IPS-15b (cell line): ENCODE measurements at regions not wholly inside any gene's neighbourhood (a gene's known extent, or its start where the extent isn't known, plus 50 kb on each side); places are given as distances from the start of the nearest gene placed in this dataset.
"Not testable (repeated sequence)": the region's sequence is repeated elsewhere in the genome, so short reads cannot be mapped to it uniquely, and the experiment has no call there.

Source experiments
- H3K27me3 ChIP-seq: one replicate; pipeline ENCODE4 v1.6.1; 2013; ENCODE audit warnings: low read length; ENCODE audit not compliant: control insufficient read depth, insufficient read depth
- H3K36me3 ChIP-seq: one replicate; pipeline ENCODE4 v1.6.1; 2013; ENCODE audit warnings: low read length; ENCODE audit not compliant: control insufficient read depth, insufficient read depth
- H3K4me1 ChIP-seq: one replicate; pipeline ENCODE4 v1.6.1; 2013; ENCODE audit warnings: mild to moderate bottlenecking, low read length; ENCODE audit not compliant: control insufficient read depth, insufficient read depth
- H3K4me3 ChIP-seq: one replicate; pipeline ENCODE4 v1.5.1; 2013; ENCODE audit warnings: low read depth, low read length
- H3K9ac ChIP-seq: one replicate; pipeline ENCODE4 v1.6.1; 2013; ENCODE audit warnings: low read depth, mild to moderate bottlenecking, low read length
- H3K9me3 ChIP-seq: one replicate; pipeline ENCODE4 v1.6.1; 2013; ENCODE audit warnings: mild to moderate bottlenecking, low read length; ENCODE audit not compliant: control insufficient read depth, insufficient read depth

DNA sequence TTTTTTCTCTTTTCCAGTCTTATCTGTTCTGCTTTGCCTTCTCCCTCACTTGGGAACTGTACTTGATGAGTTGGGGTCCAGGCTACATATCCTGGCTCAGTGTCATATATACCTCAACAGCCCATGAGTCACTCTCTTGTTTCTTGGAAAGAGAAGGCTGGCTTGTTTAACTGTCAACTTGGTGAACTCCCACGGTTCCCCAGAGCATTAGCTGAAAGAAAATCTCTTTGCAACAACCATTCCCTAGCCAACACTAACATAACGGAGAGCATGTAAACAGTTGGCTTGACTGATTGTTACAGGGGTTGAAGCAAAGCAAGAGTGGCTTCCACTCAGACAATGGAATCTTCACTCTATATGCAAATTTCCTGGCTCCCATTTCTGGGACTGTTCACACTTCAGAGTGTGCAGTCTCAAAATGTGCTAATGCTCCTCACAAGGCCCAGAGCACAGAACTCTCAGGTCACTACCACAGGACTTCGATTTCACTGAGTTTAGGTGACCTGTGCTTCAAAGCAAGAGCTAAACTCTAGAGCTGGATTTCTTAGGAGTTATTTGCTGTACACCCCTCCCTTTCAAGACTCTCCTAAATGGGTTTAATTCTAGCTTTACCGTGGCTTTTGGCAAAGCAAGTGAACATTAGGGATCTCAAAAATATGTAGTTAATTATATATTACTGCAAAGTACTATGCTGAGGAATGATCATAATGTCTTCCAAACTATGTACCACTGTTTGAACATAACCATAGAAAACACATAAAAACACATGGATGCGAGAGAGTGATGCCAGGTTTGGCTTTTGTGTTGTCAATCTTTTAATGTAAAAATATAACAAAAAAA is 609.8 kb downstream of the RFPL4B start:
- H3K4me1 ChIP-seq: no peaks in the 10 kb centered on the region
- no peaks in the 10 kb centered on the region for H3K27me3 ChIP-seq
- no peak overlapping the region for H3K9ac ChIP-seq
- no peaks in the 10 kb centered on the region for H3K9me3 ChIP-seq
- no peaks in the 10 kb centered on the region for H3K36me3 ChIP-seq
- no peak overlapping the region for H3K4me3 ChIP-seq

DNA sequence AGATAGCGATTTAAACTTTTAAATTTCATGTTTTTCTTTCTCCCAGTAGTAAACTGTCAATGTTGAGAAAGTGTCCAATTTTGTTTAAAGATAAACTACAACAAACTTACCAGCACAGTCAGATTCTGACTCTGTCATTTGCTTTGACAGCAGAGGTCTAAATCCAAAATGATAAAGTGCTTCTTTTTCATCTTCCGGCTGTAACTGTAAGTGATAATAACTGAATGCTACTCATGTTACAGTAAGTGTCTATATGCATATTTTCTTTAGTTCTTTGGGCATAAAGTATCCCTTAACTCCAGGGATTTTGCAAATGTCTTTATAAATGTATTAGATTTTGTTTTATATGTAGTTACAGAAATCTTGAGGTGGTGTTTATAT is 610.4 kb downstream of the RFPL4B start:
- Histone ChIP-seq H3K27me3 (no peaks in the 10 kb centered on the region), H3K36me3 (no peaks in the 10 kb centered on the region), H3K9ac (no peak overlapping the region), H3K9me3 (no peaks in the 10 kb centered on the region), H3K4me1 (no peaks in the 10 kb centered on the region), H3K4me3 (no peak overlapping the region)

DNA sequence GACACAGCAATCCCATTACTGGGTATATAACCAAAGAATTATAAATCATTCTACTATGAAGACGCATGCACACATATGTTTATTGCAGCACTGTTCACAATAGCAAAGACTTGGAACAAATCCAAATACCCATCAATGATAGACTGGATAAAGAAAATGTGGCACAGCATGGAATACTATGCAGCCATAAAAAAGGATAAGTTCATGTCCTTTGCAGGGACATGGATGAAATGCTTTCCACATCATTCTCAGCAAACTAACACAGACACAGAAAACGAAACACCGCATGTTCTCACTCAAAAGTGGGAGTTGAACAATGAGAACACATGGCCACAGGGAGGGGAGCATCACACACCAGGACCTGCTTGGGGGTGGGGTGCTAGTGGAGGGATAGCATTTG is 613.0 kb downstream of the RFPL4B start:
- not testable (repeated sequence) for H3K36me3 ChIP-seq, H3K4me1 ChIP-seq, H3K9me3 ChIP-seq, H3K27me3 ChIP-seq, H3K4me3 ChIP-seq, H3K9ac ChIP-seq

DNA sequence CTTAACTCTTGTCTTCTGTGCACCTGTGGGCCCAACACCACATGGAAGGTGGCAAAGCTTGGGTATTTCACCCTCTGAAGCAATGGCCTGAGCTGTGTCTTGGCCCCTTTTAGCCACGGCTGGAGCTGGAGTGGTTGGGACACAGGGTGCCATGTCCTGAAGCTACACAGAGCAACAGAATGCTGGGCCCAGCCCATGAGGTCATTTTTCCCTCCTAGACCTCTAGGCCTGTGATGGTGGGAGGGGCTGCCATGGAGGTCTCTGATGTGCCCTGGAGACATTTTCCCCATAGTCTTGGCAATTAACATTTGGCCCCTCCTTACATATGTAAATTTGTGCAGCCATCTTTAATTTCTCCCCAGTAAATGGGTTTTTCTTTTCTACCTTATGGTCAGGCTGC is 620.8 kb downstream of the RFPL4B start:
- Histone ChIP-seq H3K9ac (no peak overlapping the region), H3K4me1 (no peaks in the 10 kb centered on the region), H3K9me3 (peaks cover 4% of the 10 kb centered on the region), H3K4me3 (no peak overlapping the region), H3K27me3 (no peaks in the 10 kb centered on the region), H3K36me3 (no peaks in the 10 kb centered on the region)

DNA sequence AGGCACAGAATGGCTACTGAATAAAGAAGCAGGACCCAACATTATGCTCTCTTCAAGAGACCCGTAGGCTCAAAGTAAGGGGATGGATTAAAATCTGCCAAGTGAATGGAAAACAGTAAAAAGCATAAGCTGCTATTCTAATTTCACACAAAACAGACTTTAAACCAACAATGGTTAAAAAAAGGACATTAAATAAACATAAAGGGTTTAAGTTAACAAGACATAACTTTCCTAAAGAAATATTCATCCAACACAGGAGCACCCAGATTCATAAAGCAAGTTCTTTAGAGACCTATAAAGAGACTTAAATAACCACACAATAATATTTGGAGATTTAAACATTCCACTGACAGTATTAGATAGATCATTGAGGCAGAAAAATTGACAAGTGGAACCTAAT is 624.5 kb downstream of the RFPL4B start:
- H3K4me3 ChIP-seq: no peak overlapping the region
- no peaks in the 10 kb centered on the region for H3K4me1 ChIP-seq
- no peaks in the 10 kb centered on the region for H3K27me3 ChIP-seq
- H3K9ac ChIP-seq: no peak overlapping the region
- peaks cover 4% of the 10 kb centered on the region for H3K9me3 ChIP-seq
- no peaks in the 10 kb centered on the region for H3K36me3 ChIP-seq

DNA sequence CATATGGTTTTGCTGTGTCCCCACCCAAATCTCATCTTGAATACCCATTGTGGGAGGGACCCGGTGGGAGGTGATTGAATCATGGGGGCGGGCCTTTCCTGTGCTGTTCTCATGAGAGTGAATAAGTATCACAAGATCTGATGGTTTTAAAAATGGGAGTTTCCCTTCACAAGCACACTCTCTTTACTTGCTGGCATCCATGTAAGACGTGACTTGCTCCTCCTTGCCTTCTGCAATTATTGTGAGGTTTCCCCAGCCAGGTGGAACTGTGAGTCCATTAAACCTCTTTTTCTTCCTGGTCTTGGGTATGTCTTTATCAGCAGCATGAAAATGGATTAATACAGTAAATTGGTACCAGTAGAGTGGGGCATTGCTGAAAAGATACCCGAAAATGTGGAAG is 627.8 kb downstream of the RFPL4B start:
- H3K9me3 ChIP-seq, H3K27me3 ChIP-seq: not testable (repeated sequence)

DNA sequence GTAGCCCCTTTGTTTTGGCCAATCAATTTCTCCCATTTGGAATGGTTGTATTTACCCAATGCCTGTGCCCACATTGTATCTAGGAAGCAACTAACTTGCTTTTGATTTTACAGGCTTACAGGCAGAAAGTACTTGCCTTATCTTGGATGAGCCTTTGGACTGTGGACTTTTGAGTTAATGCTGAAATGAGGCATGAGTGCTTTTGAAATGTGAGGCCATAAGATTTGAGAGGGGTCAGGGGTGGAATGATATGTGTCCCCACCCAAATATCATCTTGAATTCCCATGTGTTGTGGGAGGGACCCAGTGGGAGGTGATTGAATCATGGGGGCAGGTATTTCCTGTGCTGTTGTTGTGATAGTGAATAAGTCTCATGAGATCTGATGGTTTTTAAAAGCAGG is 629.4 kb downstream of the RFPL4B start:
- H3K27me3 ChIP-seq, H3K9ac ChIP-seq, H3K9me3 ChIP-seq, H3K4me1 ChIP-seq, H3K4me3 ChIP-seq, H3K36me3 ChIP-seq: not testable (repeated sequence)

More for the DNA sequence above, 627.8 kb downstream of the RFPL4B start:
- H3K9ac ChIP-seq, H3K4me3 ChIP-seq, H3K4me1 ChIP-seq, H3K36me3 ChIP-seq: not testable (repeated sequence)

DNA sequence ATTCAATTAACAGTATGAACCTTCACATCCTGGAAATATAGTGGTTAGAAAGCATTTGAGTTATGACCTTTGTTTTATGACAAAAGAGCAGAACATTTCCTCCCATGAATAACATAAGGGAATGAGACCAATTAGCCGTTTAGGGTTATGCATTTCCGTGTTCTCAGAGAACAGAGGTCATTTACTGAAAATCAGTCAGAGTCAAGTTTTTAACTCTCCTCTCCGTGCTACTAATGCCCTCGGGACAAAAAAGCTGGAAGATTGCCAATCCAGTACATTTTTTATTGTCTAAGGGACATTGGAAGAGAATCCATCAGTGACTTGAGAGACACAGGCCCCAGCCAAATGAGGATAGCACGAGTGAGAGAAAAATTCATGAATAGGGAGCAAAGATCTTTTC is 632.7 kb downstream of the RFPL4B start:
- Histone ChIP-seq H3K27me3 (no peaks in the 10 kb centered on the region), H3K4me1 (peaks cover 1% of the 10 kb centered on the region), H3K9me3 (no peaks in the 10 kb centered on the region), H3K9ac (no peak overlapping the region), H3K4me3 (no peak overlapping the region), H3K36me3 (no peaks in the 10 kb centered on the region)

DNA sequence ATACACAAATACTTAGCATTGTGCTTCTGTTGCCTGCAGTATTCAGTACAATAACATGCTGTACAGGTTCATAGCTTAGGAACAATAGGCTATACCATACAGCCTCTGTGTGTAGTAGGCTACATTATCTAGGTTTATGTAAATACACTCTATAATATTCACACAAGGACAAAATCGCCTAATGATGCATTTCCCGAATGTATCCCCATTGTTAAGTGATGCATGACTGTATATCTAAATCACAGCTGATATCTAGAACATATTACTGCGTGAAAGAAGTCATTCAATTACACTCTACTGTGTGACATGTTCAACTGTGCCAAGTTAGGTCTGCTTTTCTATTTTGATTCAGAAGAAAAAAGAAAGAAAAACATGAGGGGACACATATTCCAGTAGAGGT is 633.5 kb downstream of the RFPL4B start:
- peaks cover 6% of the 10 kb centered on the region for H3K4me1 ChIP-seq

DNA sequence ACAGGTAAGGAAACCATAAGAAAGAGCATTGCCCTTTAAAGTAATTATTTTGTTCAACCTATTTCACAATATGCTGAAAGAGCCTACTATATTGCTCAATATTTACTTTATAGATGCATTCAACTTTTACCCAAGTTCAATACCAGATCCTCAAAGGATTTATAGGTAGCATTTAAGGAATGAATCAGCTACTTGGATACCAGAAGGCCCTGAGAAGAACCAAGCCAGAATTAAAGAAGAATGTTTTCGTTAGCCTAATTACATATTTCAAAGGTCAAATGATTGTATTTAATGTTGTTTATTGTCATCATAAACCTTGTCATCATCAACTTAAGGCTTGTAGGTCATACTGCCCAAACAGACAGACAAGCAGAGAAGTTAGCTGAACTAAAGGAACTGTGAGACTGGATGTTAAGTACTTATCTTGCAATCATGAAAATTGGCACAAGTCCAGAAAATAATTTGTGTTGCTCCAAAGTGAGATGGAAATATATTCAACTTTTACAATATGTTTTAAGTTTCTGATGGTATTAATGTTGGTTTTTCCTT is 636.7 kb downstream of the RFPL4B start:
- Histone ChIP-seq H3K9me3 (no peaks in the 10 kb centered on the region), H3K4me3 (no peak overlapping the region), H3K4me1 (peaks cover 6% of the 10 kb centered on the region), H3K36me3 (no peaks in the 10 kb centered on the region), H3K9ac (no peak overlapping the region), H3K27me3 (no peaks in the 10 kb centered on the region)

More for the DNA sequence above, 633.5 kb downstream of the RFPL4B start:
- Histone ChIP-seq H3K27me3 (no peaks in the 10 kb centered on the region), H3K36me3 (no peaks in the 10 kb centered on the region), H3K9me3 (no peaks in the 10 kb centered on the region), H3K9ac (no peak overlapping the region), H3K4me3 (no peak overlapping the region)

DNA sequence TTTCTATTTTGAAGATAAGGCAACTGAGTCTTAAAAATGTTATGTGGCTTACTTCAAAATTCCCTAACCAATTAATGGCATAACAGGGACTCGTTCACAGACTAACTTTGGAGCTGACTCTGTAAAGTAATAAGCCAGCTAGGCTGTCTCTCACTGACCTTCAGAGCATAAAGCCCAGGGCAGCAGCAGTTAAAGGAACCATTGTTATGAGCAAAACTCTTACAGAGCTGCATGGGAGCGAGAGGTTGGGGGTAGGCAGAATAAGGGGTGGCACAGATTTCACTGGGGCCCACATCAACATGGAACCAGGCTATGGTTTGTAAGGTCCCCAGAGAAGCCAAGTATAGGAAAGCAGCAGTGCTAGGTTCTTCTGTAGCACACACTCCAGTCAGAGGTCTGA is 637.8 kb downstream of the RFPL4B start:
- Histone ChIP-seq H3K9ac (no peak overlapping the region), H3K4me3 (no peak overlapping the region), H3K27me3 (no peaks in the 10 kb centered on the region), H3K4me1 (peaks cover 6% of the 10 kb centered on the region), H3K9me3 (no peaks in the 10 kb centered on the region), H3K36me3 (no peaks in the 10 kb centered on the region)

DNA sequence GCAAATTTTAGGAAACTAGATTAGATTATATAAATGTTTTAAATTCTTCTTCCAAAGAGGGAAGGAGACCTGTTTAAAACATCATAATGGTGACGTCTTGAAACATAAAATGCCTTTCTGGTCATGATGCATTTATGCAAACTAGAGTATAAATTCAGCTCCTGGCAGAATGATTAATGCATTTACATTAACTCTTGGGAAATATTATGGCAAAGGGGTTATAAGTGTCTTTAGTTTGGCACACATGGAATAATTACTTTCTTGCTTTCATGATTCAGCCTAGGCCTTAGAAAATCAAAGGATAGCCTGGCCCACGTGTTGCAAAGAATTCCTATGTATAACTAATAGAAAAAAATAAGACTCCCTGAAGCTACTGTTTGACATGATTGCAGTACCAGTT is 639.2 kb downstream of the RFPL4B start:
- Histone ChIP-seq H3K36me3 (no peaks in the 10 kb centered on the region), H3K9ac (no peak overlapping the region), H3K4me3 (no peak overlapping the region), H3K9me3 (no peaks in the 10 kb centered on the region), H3K4me1 (peaks cover 6% of the 10 kb centered on the region), H3K27me3 (no peaks in the 10 kb centered on the region)
